AML-193 (cell line): ENCODE measurements at regions not wholly inside any gene's neighbourhood (a gene's known extent, or its start where the extent isn't known, plus 50 kb on each side); places are given as distances from the start of the nearest gene placed in this dataset.
A peak's percentile ranks its signal among the peaks of the same experiment; 100 is the strongest.
"Not testable (repeated sequence)": the region's sequence is repeated elsewhere in the genome, so short reads cannot be mapped to it uniquely, and the experiment has no call there.

Source experiments
- DNase-seq, 2 experiments: peaks; one replicate each; lab custom pipeline; 2025; lab: John Stamatoyannopoulos, UW

- no peak for DNase-seq
Observed at GRCh38 chr7:46071076-46071475, 150.0 kb upstream of the IGFBP3 start.

DNA sequence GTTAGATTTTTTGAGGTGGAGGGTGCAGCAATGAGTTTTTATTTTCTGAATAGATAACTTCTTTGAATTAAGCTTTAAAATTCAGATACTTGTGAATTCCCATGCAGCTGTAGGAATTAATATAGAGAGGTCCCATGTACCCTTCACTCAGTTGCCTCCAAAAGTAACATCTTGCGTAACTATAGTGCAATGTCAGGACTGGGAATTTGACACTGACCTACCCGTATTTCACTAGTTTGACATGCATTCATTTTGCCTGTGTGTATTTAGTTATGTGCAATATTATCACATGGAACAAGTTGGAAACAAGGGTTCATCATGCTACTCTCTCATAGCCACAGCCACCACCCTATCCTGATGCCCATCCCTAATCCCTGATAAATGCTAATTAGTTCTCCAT is 147.1 kb upstream of the IGFBP3 start:
- no peak for DNase-seq

DNA sequence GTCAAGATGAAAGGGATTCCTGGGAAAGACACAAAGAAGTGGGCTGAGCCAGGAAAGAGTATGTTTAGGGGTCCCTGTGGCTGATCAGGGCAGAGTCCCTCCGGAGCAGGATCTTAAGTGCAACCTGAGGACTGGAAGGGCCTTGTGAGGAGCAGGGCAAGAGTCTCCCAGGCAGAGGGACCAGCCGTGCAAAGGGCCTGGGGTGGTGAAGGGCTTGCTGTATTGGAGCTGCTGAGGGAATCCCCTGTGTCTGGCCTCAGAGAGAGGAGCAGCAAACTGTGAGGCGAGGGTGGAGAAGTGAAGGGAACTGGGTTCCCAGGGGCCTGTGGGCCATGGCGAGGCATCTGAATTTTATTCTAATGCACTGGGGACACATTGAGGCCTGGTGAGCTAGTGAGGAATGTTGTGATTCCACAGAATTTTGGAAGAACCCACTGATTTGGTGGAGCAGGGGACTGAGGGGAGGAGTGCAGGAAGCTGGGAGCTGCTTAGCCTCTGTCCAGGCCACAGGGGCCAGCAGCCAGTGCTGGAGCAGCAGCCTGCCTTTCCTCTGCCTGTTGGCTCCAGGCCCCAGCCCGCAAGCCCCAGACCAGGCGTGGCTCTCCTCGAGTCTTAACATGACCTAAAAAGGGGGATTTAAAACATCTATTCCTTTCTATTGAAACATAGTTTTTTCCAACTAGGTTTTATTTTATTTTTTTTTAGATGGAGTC is 138.4 kb upstream of the IGFBP3 start:
- DNase-seq = no peak

DNA sequence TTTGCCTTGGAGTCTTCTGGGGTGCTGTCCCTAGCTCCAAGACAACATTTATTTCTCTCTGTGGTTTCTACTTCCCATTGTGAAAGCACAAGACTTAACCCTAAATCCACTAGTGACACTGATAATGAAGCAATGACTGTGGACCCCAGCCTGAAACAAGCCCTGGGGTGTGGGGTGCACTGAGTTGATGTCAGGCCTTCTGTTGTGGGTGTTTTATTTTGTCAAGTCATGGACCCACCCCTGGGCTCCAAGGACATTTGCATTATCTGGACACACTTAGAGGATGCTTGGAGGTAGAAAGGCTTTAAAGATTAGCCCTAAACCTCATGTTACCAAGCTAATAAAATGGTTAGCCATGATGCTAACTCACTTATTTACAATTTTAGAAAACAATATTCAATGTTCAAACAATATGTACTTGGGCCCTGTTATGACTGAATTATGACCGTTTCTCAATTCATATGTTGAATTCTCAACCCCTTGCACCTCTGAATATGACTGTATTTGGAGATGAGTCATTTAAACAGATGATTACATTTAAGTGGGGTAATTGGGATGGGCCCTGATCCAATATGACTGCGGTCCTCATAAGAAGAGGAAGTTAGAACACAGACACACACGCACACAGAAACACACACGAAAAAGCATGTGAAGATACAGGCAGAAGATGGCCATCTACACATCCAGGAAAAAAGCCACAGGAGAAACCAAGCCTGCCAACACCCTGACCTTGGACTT is 137.2 kb upstream of the IGFBP3 start:
- peak; percentile 14 to 16 for DNase-seq

DNA sequence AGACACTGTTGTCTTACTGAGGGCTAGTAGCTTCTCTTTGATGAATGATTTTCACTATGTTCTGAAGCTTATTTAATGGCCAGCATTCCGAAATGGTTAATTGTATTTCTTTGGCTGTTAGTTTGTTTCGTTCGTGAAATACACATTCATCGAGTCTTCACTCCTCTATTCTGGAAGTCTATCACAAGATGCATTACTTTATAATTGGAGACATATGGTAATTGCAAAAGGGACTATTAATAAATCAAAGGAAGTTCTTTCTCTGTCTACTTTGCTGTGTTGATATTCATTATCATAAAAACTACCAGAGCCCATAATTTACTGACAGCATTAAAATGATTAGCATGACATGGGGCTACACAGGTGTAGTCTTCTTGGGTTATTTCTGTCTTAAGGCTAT is 133.8 kb upstream of the IGFBP3 start:
- no peak for DNase-seq

- DNase-seq = no peak
Observed at GRCh38 chr7:46054272-46054671, 133.2 kb upstream of the IGFBP3 start.

DNA sequence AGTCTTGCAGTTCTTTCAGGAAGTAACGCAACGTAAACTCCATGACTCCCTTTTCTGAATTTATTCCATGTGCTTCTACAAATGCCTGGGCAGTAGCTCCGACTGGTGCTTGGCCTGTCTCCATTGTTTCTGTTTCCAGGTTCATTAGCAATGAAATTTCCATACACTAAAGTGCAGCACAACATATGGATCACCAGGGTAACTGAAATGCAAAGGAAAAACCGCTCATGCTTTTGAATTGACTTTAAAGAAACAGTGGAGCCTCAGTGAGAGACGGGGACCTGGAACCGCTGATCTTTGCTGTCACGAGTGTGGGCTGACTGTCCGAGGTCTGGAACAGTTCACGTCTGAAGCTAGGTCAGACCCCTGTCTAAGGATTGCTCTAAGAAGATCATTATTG is 126.5 kb upstream of the IGFBP3 start:
- no peak for DNase-seq

DNA sequence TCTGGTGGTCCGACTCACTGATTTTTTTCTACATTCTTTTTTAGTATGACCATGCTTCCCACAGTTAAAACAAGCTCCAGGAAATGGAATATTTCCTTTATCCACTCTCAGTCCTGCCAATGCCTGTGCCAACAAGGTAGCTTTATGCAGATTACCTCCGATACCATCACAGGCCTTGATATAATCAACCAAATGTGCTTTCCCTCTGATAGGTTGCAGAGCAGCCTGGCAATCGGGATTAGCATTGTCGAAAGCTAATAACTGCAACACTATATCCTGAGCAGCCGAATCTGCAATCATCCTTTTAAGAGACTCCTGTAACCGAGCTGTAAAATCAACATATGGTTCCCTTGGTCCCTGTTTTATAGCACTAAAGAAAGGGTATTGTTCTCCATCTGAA is 122.3 kb upstream of the IGFBP3 start:
- DNase-seq = not testable (repeated sequence)

DNA sequence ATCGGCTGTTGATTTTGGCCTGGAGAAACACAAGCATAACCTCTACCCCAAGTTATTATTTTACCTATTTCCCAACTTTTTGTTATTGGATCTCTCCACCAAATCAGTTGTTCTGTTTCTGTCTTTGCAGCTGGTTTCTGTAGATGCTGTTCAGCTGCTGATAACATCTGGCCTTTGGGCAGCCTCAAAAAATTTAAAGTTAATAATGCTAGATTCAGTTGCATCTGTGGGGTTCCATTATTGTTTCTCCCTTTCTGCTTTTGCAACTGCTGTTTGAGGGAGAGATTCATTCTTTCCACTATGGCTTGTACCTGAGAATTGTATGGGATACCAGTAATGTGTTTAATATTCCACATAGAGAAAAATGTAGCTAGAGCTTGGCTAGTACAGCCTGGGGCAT is 118.7 kb upstream of the IGFBP3 start:
- not testable (repeated sequence) for DNase-seq

- no peak for DNase-seq
Observed at GRCh38 chr7:46035166-46035565, 114.1 kb upstream of the IGFBP3 start.

DNA sequence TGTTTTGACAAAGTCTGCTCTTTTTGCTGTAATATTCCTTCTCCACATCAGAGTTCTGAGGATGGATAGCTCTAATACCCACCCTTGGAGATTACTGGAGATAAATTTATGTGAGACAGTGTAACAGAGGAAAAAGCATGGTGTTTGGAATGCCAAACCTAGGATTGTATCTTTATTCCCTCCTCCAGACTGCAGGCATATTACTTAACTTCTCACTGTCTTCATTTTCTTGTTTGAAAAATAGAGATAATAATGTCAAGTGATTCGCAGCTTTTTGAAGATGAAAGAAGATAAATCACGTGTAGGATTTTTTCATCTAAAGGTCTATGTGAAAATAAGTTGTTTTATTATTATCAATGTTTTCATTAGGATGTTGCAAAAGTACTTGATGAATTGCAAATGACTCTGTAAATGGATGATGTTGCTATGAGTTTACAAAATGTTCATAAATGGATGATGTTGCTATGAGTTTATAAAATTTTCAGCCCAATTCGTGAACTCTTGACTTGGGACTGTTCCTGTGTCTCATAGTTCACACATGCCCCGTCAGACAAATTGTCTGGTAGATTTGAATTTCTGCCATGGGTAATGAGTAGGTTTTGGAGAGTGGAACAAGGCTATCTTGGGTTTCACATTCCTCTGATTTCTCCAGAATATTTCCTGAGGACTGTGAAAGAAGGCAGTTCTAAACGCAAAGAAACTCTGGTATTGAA is 113.1 kb upstream of the IGFBP3 start:
- DNase-seq = no peak

DNA sequence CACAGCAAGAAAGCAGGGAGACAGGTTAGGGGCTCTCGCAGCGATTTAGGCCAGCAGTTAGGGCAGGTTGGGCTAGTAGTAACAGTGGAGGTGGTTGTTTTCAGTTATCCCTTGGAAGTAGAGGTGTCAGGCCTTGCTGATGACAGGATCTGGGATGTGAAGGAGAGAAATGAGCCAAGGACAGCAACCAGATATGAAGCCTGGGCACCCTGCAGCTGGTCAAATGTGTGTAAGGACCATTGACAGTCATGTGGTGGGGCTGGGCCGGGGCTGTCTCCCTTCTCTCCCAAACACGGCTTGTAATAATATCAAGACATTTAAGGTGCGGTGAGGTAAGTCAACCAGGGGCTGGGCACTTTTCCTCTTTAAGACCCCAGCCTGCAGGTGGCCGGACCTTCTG is 112.5 kb upstream of the IGFBP3 start:
- no peak for DNase-seq

GRCh38 chr7:46032942-46033341 is 111.9 kb upstream of the IGFBP3 start:
- no peak for DNase-seq

DNA sequence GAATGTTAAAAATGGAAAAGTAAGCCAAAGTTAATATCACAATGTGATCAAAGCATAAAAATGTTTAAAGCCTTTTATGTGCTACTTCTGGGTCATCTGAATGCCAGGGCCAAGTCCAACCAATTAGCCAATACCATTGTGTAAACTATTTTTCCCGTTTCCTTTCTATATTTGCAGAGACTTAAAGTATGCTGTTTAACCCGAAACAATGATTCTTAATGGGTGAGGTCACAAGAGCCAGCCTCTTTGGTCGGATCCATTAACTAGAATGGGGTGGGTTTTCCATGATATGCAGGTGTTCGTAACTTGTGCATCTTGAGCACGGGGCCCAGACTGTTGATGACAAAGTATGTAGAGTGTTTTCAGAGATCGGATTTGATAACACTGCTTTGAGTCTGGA is 111.3 kb upstream of the IGFBP3 start:
- no peak for DNase-seq

- DNase-seq = no peak
Observed at GRCh38 chr7:46029111-46029704, 108.1 kb upstream of the IGFBP3 start.

GRCh38 chr7:46028246-46028645 is 107.2 kb upstream of the IGFBP3 start:
- DNase-seq = no peak

- no peak for DNase-seq
Observed at GRCh38 chr7:46026741-46027140, 105.7 kb upstream of the IGFBP3 start.

GRCh38 chr7:46024263-46024916 is 103.3 kb upstream of the IGFBP3 start:
- no peak for DNase-seq

- DNase-seq = no peak
Observed at GRCh38 chr7:46022397-46022796, 101.3 kb upstream of the IGFBP3 start.

- no peak for DNase-seq
Observed at GRCh38 chr7:46015107-46015868, 94.2 kb upstream of the IGFBP3 start.

- no peak for DNase-seq
Observed at GRCh38 chr7:46011501-46011900, 90.4 kb upstream of the IGFBP3 start.
